Stimulated activated CD4-positive, alpha-beta T cell treated with anti-CD3 and anti-CD28 coated beads, Interleukin-2, amount 100 ng/mL, for 48 hours (primary cell): ENCODE measurements at regions not wholly inside any gene's neighbourhood (a gene's known extent, or its start where the extent isn't known, plus 50 kb on each side); places are given as distances from the start of the nearest gene placed in this dataset.
"Not testable (repeated sequence)": the region's sequence is repeated elsewhere in the genome, so short reads cannot be mapped to it uniquely, and the experiment has no call there.

ENCODE experiments used
- DNase-seq, 2 donors: peaks; one replicate each; pipeline ENCODE4 v3.0.0-alpha.2; 2020

DNA sequence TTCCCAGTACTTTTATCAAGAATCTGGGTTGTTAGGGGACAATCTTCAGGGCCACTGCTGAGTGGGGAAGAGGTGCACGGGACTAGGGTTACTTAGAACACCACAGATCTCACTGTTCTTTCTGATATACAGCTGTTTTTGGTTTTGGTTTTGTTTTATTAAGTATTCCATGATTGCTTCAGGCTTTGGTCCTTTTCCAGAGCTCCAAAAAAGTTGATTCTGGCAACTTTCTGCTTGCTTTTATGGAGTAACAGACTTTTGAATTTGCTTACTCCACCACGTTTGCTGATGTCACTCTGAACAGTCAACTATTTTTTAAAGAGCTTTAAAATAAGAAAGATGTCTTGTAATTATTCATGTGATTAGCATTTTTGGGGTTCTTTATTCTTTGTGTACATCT, 368.1 kb upstream of the FOXG1 start:
- no peak for DNase-seq

DNA sequence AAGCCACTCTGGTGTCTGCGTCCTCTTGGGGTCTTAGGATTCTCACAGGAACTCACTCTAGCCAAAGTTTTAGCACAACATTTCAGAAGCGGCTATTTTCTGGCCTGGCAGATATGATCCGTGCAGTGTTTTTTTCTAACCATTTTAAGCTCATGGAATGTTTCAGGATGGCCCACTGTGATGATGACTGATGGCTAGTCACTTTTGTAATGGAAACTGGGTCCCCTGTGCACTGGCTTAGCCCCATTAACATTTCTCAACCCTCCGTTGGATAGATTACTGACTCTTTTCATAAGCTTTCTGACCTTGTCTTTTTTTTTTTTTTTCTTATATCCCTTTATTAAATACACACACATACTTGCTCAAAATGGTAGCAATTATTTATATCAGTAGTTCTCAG, 364.9 kb upstream of the FOXG1 start:
- DNase-seq: not testable (repeated sequence)

DNA sequence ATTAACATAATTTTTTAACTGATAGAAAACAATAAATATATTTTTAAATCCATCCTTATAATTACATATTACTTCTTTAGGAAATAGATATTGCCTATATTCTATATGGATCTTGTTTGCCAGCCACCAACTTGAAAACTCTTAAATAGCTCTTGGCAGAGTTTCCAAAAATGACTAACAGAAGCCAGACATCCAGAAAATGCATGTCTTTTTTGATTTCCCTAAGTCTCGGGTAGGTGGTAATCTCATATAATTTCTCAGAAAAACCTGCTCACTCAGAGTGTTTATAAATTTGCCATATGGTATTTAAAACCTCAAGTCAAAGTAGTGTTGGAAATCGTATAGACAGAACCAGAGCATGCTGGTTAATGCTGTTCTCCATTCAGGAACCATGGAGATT, 360.4 kb upstream of the FOXG1 start:
- no peak for DNase-seq

DNA sequence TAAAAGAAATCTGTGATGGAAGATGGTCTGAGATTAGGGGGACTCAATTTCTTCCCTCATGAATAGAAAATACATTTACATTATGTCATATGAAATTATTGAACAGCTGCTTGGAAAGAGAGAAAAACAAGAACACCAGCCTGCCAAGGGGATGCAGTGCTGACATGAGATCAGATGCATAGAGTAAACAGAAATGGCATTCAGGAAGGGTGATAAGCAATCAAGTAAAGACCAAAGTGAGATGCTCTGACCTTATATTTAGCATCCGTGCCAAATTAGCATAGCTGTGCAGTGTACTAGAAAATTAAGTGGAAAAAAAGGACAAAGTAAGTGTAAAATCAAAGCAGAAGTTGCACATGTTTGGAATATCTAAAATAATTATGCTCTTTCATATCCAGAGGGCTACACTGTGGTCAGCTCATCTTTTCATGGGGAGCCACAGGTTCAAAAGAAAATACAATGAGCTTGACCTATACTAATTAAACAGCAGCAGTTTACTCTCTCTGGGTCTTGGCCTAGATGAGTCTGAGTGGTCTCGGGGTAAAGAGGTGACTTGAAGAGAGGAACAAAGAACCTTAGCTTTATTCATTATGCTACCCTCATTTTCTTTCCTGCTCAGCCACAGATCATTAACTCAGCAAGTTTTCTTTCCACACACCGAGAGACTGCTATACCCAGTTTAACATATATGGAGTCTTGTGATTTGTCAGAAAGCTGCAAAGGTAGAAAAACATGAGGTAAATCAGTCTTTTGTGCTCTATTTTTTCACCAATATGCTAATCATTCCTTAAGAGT, 359.4 kb upstream of the FOXG1 start:
- no peak for DNase-seq

DNA sequence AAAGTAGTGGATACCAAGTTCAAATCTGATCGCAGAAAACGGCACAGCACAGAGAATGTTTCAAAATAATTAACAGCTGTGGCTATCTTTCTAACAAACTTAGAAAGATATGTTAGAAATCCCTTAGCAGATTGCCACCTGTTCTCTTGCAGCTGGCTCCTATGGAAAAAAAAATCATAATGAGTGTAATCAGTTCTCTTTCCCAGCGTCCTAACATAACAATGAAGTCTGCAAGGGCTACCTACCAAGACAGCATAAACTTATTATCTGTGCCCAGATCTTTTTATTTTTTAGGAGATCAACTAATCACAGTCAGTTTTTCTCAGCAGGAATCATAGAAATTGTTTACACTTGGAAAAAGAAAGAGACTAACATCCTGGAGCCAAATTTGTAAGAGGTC, 358.6 kb upstream of the FOXG1 start:
- no peak for DNase-seq

DNA sequence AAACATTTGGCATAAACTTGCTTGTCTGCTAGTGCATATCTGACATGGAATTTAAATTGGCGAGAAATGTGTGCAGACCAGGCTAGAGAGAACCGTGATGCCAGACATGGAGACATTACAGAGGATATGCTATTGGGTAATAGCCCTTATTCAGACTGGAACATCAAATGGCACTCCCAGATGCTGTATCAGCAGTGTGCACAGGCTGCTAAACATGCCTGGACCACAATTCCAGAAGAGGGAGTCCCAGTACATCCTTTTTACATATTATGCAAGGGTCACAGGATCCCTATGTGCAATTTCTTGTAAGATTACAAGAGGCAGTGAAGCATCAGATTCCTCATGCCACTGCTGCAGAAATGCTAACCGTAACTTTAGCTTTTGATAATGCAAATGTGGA, 354.5 kb upstream of the FOXG1 start:
- DNase-seq: no peak

DNA sequence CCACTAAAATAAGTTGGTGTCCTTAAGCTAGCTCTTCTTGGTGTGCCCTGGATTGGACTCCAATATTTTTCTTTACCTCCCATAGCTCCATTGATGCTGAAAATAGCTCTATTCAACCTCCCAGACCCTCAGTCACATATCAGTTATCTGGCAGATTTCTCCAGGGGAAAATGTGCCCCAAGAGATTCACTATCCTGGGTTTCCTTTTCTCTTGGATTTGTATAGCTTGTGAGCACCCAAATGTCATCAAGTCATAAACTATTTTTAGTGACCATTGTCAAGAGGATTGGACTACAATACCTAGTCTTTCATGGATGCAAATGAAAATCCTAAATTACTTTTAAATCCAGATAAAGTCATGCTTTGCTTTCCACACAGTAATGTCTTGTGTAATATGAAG, 339.6 kb upstream of the FOXG1 start:
- no peak for DNase-seq

DNA sequence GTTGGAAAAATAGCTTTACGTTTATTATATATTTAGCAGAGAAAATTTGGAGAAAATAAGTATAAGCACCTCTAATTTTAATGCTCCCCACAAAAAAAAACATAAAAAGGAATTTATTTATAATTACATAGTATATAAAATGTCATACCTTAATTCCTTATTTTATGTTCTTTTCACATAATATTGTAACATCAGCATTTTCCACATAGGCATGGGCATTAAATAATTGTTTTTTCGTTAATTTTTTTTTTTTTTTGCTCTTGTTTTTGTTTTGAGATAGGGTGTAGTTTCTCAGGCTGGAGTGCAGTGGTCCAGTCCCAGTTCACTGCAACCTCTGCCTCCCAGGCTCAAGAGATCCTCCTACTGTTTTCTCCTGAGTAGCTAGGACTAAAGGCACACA, 329.8 kb upstream of the FOXG1 start:
- DNase-seq: no peak

DNA sequence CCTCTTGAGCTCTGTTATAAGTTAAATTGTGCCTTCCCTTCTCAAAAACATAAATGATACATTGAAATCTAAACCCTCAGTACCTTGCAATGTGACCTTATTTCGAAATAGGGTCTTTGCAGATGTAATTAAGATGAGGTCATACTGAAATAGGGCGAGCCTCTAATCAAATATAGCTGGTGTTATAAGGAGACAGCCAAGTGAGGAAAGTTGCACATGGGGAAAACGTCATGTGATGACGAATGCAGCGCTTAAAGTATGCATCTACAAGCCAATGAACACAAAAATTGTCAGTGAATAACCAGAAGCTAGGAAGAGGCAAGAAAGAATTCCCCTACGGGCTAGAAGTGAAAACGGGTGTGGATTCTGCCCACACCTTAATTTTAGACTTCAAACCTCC, 305.2 kb upstream of the FOXG1 start:
- DNase-seq: no peak

DNA sequence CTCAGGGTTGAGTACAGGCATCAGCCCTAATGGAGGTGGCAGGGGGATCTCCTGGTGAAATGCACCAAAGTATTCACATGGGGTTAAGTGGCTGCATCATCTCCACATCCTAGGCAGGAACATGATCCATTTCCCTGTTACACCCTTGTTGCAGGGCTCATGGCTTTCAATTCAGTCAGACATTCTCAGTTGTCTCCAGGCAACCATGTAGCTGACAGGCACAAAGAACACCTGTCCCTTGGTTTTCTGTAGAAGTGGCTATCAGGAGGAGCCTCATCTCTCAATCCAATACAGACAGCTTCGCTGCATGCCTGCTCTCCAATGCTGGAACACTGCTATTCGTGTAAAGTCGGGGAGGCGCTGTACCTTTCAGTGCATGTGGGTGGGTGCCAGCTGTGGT, 299.0 kb upstream of the FOXG1 start:
- no peak for DNase-seq

DNA sequence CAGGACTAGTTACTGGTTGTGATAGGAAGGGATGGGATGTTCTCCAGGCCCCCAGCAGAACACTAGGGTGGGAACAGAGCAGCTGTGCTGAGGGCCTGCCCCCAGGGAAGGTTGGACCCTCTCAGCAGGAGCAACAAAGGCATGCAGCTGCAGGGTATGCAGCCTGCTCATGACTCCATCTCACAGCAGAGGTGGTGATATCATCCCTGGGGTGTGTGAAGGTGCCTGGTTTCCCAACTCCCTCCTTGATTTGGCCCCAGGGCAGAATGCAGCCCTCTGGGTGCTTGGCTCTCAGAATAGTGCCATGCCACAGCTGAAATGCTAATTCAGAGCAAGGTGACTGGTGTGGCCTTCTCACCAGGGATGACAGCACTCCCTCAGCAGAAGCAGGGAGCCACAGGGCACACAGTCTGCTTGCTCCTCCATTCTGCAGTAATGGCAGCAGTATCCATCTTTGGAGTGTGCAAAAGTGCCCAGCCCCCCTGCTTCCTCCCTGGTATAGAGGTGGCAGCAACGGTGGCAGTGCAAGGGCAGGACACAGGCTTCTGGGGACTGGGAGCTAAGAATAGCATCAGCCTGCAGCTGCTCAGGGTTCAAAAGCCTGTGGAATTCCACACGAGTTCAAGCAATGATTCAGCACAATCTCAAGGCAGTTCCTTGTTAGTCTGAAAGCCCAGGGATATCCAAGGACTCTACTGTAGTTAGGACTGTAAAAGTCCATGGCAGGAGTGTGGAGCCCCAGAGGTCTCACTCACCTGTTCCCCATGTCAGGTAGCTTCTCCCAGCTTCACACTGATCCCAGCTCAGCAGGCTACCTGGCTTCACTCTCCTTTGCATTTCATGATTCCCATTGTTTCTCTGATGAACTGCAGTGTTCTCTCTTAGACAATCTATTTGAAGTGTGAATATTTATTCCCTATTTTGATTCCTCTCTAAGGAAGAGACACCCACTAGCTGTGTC, 298.1 kb upstream of the FOXG1 start:
- DNase-seq: no peak

DNA sequence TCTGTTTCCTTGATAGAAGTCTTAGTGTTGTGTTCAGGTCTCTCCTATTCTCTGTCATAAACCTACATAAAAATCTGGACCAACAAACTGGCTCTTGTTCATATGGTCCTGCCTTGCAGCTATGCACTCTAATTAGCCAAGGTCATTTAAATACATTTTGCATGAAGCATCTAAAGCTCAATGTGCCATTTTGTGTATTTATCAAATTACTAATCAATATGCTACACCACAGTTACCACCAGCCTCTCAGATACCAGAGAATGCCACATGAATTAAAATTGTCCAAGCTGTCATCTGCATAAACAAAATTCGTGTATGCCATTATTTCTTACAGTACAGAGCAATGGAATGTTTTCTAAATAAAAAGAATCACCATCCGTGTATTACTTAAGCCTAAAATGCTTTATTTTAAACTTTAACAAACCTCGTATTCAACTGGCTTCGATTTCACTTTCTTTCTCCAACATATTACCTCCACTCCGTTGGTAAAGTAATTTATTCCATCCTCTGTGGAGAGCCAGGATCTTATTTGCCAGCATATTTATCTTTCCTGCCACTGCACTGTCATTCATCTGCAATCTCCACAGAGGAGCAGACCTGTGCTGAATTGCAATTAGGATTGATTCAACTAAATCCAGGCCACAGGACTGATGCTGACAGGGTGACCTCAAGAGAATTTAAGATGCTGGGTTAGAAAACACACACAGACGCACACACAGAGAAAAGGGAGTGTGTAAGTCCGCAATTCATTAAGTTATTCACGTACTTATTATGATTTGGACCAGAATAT, 284.1 kb upstream of the FOXG1 start:
- DNase-seq: no peak

DNA sequence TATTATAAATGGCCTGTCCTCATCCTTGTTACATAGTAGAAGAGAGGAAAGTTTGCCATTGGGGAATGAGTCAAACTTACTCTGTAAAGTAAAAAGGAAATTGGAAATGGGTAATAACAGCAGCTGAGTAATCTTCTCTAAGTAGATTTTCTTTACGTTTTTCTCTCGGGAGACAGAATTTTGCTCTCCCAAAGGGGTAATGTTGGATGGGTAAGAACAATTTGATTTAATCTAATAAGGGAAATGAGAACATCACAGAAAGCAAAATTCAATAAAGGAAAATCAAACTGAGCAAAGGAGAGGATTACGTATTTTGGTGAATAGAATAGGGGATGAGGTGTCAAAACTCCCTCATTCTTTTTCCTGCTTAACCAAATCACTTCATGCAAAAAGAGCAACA, 283.1 kb upstream of the FOXG1 start:
- DNase-seq: no peak

DNA sequence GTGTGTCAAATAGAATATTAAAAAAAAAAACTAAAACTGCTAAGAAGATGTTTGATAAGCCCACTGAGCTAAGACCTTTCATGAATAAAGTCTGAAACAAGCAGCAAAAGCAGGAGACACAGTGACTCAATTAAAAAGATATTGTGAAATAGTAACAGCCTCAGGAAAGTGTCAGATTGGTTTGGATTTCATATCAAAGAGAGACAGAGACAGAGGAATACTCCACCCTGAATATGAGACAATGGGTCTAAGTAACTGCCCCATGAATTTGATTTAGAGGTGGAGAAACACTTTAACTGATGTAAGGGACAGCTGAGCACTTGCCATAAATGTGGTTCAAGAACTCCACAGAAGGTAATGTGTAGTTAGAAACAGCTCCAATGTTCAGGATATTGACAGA, 277.9 kb upstream of the FOXG1 start:
- no peak for DNase-seq

DNA sequence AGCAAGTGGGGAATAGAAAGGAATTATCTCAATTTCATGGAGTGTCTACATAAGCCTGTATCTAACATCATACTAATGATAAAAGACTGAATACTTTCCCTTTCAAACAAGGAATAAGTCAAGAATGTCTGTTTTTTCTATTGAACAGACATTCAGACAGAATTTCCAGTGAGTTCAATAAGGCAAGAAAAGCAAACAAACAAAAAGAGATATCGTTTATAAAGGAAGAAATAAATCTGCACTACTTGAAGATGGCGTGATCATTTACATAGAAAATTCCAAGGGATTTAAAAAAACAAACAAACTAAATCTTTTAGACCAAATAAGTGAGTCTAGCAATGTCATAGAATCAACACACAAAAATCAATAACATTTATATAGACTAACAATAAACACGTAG, 273.1 kb upstream of the FOXG1 start:
- DNase-seq: no peak

DNA sequence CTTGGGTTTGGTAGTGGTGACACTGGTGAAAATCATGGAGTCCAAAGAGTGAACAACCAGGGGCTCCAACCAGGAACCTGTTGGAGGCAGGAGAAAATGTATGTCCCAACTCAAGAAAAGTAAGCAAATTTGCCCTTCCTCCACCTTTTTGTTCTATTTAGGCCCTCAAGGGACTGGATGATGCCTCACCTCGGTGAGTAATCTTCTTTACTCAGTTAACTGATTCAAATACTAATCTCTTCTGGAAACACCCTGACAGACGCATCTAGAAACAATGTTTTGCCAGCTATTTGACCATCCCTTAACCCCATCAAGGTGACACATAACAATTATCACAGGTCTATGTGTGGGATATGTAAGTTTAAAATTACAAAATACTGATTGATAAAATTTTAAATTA, 272.4 kb upstream of the FOXG1 start:
- DNase-seq: no peak

DNA sequence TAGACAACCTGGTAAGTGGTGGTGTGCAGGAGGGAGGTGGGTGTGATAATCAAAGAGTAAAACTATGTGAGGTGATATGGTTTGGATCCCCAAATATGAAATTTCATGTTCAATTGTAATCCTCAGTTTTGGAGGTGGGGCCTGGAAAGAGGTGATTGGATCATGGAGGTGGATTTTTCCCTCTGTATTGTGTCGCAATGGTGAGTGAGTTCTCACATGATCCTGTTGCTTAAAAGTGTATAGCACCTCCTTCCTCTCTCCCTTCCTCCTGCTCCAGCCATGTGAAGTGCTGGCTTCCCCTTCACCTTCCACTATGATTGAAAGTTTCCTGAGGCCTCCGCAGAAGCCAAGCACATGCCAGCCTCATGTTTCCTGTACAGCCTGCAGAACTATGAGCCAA, 270.2 kb upstream of the FOXG1 start:
- no peak for DNase-seq

DNA sequence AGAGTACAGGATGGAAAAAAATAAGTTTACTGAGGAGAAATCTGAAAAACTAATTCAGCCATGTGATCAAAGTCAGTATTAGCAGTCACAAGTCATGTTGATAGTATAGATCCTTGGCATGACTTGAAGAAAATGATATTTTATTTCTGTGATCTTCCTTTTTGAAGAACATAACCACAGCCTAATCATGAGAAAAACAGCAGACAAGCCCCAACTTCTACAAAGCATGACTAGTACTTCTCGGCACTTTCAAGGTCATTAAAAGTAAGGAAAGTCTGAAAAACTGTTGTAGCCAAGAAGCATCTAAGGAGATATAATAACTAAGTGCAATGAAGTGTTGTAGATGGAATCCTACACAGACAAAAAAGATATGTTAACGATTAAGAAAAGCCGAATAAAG, 264.1 kb upstream of the FOXG1 start:
- no peak for DNase-seq

DNA sequence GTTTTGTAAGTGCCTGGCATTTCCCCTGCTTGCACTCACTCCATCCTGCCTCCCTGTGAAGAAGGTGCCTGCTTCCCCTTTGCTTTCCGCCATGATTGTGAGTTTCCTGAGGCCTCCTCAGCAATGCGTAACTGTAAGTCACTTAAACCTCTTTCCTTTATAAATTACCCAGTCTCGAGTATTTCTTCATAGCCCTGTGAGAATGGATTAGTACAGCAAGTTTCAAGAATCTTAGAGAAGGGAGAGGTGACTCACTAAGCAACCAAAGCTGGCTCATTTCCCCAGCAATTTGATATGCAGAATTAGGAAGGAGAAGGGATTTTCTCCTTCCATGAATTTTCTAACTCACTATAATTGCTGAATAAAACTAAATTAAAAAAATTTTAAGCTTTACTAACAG, 251.0 kb upstream of the FOXG1 start:
- no peak for DNase-seq

DNA sequence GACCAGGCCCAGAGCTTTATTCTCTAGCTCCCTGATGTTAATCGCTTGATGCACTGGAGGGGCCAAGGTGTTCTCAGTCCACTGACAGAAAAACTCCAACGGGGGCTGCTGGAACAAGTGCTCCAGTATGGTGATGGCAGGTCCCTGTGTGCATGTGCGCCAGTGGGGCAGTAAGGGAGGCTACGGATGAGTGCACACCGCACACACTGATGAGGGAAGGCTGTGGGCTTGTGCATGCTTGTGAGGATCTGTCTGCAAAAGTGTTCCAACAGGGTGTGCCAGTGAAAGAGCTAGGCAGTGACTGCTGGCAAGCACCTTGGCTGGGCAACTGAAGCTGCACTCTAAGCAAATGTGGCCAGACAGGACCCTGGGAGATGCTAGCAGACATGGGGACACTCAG, 229.7 kb upstream of the FOXG1 start:
- DNase-seq: no peak

DNA sequence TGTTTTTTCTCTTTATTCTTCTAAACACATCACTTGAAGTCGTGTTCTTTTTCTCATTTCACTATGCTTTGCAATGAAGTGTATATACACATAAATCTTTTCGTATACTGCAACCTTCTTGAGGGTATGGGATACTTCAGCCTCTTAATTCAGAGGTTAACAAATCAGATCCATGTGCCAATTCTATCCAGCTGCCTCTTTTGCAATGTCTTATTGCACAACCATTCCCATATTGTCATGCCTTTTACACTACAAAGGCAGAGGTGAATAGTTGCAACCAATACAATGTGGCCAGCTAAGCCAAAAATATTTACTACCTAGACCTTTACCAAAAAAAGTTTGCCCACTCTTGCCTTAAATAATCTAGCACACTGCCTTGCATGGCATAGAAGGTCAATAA, 224.5 kb upstream of the FOXG1 start:
- DNase-seq: no peak

DNA sequence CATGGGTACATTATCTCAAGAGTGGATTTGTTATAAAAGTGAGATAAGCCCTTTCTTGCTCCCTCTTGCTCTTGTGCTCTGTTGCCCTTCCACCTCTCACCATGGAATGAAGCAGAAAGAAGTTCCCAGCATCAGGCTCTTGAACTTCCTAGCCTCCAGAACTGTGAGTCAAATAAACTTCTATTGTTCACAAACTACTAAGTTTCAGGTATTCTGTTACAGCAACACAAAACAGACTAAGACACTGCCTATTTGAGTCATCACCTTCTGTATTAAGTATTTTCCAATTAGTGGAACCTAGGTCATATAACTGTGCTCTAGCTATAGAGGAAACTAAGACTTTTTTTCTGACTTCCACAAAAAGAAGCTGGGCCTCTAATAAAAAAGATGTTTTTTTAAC, 201.2 kb upstream of the FOXG1 start:
- DNase-seq: no peak

DNA sequence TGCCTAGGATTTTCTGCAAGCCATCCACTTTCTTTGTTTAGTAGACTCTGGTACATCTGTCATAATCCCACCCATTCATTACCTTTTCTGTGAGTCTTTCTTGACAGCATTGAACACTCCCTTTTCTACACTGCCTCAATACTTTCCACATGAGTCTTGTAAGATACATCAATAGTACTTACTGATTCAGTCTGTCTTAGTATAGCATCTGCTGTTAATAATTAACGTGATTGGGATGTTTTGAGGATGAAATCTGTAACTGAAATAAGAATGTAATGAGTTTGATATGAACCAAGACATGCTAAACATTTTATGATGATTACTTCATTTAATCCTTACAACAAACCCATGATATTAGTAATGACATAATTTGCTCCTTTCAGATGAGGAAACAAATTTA, 196.2 kb upstream of the FOXG1 start:
- no peak for DNase-seq

DNA sequence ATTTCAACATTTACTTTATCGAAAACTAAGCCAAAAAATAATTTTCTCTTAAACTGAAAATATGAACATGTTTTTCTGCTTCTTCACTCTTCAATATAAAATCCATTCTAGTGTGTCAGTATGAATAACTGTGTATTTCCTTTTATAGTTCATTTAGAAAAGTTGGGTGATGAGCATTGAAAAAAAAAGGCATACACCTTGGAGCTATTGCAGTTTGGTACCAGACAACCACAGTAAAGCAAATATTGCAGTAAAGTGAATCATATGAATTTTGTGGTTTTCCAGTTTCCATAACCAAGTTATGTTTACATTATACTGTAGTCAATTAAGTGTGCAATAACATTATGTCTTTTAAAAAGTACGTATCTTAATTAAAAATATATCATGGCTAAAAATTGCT, 195.0 kb upstream of the FOXG1 start:
- DNase-seq: no peak
